H1 (cell line): ENCODE measurements at regions not wholly inside any gene's neighbourhood (a gene's known extent, or its start where the extent isn't known, plus 50 kb on each side); places are given as distances from the start of the nearest gene placed in this dataset.
A peak's percentile ranks its signal among the peaks of the same experiment; 100 is the strongest.

Source experiments
- CTCF ChIA-PET: fragments of 300-600 bp; sonication (Branson Sonifier 250); formaldehyde crosslinking; loops from one replicate; lab custom pipeline; 2021; ENCODE audit not compliant: partially characterized antibody; lab: Charles Lee
- POLR2A ChIA-PET: fragments of 300-600 bp; sonication (Branson Sonifier 250); formaldehyde crosslinking; loops from one replicate; lab custom pipeline; 2021; ENCODE audit warnings: inconsistent platforms; ENCODE audit not compliant: partially characterized antibody; lab: Charles Lee
- DNase-seq, 2 experiments: peaks; one replicate each; pipeline versions ENCODE4 v3.0.0 to v3.0.0-alpha.2; 2010 to 2022; ENCODE audit warnings: low spot score in 2 of 2, low read depth in 1 of 2, mixed read lengths in 1 of 2
- FAIRE-seq: peaks from 2 replicates; lab custom pipeline; 2011; peaks lifted over from hg19 to GRCh38; lab: Jason Lieb, UNC
- H2AFZ ChIP-seq: 2 replicates; pipeline ENCODE4 v1.8.1; 2012; ENCODE audit warnings: low read length, inconsistent platforms
- H2AK5ac ChIP-seq: 2 replicates; pipeline ENCODE4 v1.6.1; 2013; ENCODE audit warnings: low read depth, low read length
- H2BK120ac ChIP-seq: replicated peaks from 2 replicates; pipeline ENCODE3; 2013; ENCODE audit warnings: low read depth, low read length, inconsistent platforms
- H2BK12ac ChIP-seq: 2 replicates; pipeline ENCODE4 v1.6.1; 2013; ENCODE audit warnings: low read depth, low read length
- H2BK15ac ChIP-seq: 2 replicates; pipeline ENCODE4 v1.6.1; 2013; ENCODE audit warnings: low read length
- H2BK20ac ChIP-seq: 2 replicates; pipeline ENCODE4 v1.6.1; 2013; ENCODE audit warnings: low read length
- H2BK5ac ChIP-seq: 2 replicates; pipeline ENCODE4 v1.6.1; 2013; ENCODE audit warnings: low read depth, low read length
- H3K14ac ChIP-seq: 2 replicates; pipeline ENCODE4 v1.6.1; 2013; ENCODE audit warnings: inconsistent platforms; ENCODE audit not compliant: insufficient read length
- H3K18ac ChIP-seq: 2 replicates; pipeline ENCODE4 v1.6.1; 2013; ENCODE audit warnings: low read length; ENCODE audit errors: extremely low read depth
- H3K23ac ChIP-seq: 2 replicates; pipeline ENCODE4 v1.6.1; 2013; ENCODE audit warnings: inconsistent platforms; ENCODE audit not compliant: insufficient read length
- H3K23me2 ChIP-seq: 2 replicates; pipeline ENCODE4 v1.6.1; 2013; ENCODE audit warnings: low read depth, low read length
- H3K27ac ChIP-seq: 2 replicates; pipeline ENCODE4 v1.6.1; 2011; ENCODE audit warnings: low read depth, low read length, inconsistent platforms
- H3K27me3 ChIP-seq, 4 experiments: replicated peaks in 1 of 4; 1 replicate in 1 of 4; 2 replicates in 3 of 4; pipeline versions ENCODE4 v1.6.1 to v1.8.1; 2011 to 2013; ENCODE audit warnings: low read length in 3 of 4, mild to moderate bottlenecking in 3 of 4, inconsistent platforms in 2 of 4, mixed read lengths in 2 of 4, moderate library complexity in 1 of 4; ENCODE audit not compliant: control insufficient read depth in 3 of 4, insufficient read depth in 3 of 4; ENCODE audit errors: extremely low read depth in 1 of 4
- H3K36me3 ChIP-seq, 4 experiments: 2 replicates each; pipeline versions ENCODE4 v1.6.1 to v1.8.1; 2011 to 2013; ENCODE audit warnings: mild to moderate bottlenecking in 4 of 4, low read length in 3 of 4, moderate library complexity in 2 of 4, control low read depth in 1 of 4, inconsistent platforms in 1 of 4; ENCODE audit not compliant: insufficient read depth in 4 of 4, control insufficient read depth in 2 of 4
- H3K4ac ChIP-seq: replicated peaks from 2 replicates; pipeline ENCODE3; 2013; ENCODE audit warnings: low read length, low read depth, mixed read lengths, inconsistent platforms; ENCODE audit not compliant: insufficient read length
- H3K4me1 ChIP-seq, 4 experiments: replicated peaks in 1 of 4; 1 replicate in 1 of 4; 2 replicates in 3 of 4; pipeline versions ENCODE4 v1.6.1 to v1.8.1; 2011 to 2013; ENCODE audit warnings: low read length in 3 of 4, inconsistent platforms in 2 of 4, mixed read lengths in 1 of 4; ENCODE audit not compliant: insufficient read depth in 4 of 4, control insufficient read depth in 3 of 4
- H3K4me2 ChIP-seq, 2 experiments: 2 replicates each; pipeline versions ENCODE4 v1.6.1 to v1.8.1; 2011 to 2013; ENCODE audit warnings: low read depth in 2 of 2, low read length in 2 of 2, control low read depth in 1 of 2, inconsistent platforms in 1 of 2, mild to moderate bottlenecking in 1 of 2; ENCODE audit not compliant: insufficient read depth in 1 of 2
- H3K4me3 ChIP-seq, 4 experiments: fragments of 200-600, 300-600 bp in 1 of 4; sonication (generic), shearing (Covaris generic), sonication (Bioruptor Twin) in 1 of 4; 2 replicates each; pipeline versions ENCODE4 v1.5.1 to v1.8.1; 2011 to 2016; ENCODE audit warnings: low read length in 4 of 4, low read depth in 3 of 4, control low read depth in 2 of 4, inconsistent platforms in 2 of 4, mild to moderate bottlenecking in 2 of 4, mixed read lengths in 1 of 4, moderate library complexity in 1 of 4; ENCODE audit not compliant: insufficient read depth in 2 of 4; ENCODE audit errors: extremely low read depth in 1 of 4
- H3K56ac ChIP-seq: replicated peaks from 2 replicates; pipeline ENCODE3; 2013; ENCODE audit warnings: low read depth, mild to moderate bottlenecking, mixed read lengths, low read length, inconsistent platforms; ENCODE audit not compliant: insufficient read length
- H3K79me1 ChIP-seq: 2 replicates; pipeline ENCODE4 v1.6.1; 2013; ENCODE audit warnings: low read depth, low read length, control low read depth
- H3K79me2 ChIP-seq, 2 experiments: 2 replicates each; pipeline versions ENCODE4 v1.6.1 to v1.8.1; 2012 to 2013; ENCODE audit warnings: low read length in 2 of 2, mild to moderate bottlenecking in 2 of 2, inconsistent platforms in 1 of 2; ENCODE audit not compliant: insufficient read depth in 2 of 2, control insufficient read depth in 1 of 2
- H3K9ac ChIP-seq, 4 experiments: replicated peaks in 1 of 4; 1 replicate in 1 of 4; 2 replicates in 3 of 4; pipeline versions ENCODE4 v1.6.1 to v1.8.1; 2011 to 2013; ENCODE audit warnings: low read depth in 3 of 4, low read length in 3 of 4, control low read depth in 2 of 4, mild to moderate bottlenecking in 2 of 4, moderate library complexity in 2 of 4, inconsistent platforms in 1 of 4; ENCODE audit errors: extremely low read depth in 1 of 4
- H3K9me3 ChIP-seq, 2 experiments: 2 replicates each; pipeline versions ENCODE4 v1.6.1 to v1.8.1; 2012 to 2013; ENCODE audit warnings: mild to moderate bottlenecking in 2 of 2, moderate library complexity in 2 of 2, control low read depth in 1 of 2, inconsistent platforms in 1 of 2, low read depth in 1 of 2, low read length in 1 of 2, mixed read lengths in 1 of 2; ENCODE audit not compliant: insufficient read depth in 2 of 2
- H4K20me1 ChIP-seq, 2 experiments: replicated peaks in 1 of 2; 2 replicates each; pipeline versions ENCODE3 to v1.8.1; 2011 to 2013; ENCODE audit warnings: inconsistent platforms in 2 of 2, low read length in 2 of 2, mild to moderate bottlenecking in 1 of 2; ENCODE audit not compliant: insufficient read depth in 2 of 2, control insufficient read depth in 1 of 2
- H4K5ac ChIP-seq: 2 replicates; pipeline ENCODE4 v1.6.1; 2013; ENCODE audit warnings: low read length, low read depth, mixed read lengths, inconsistent platforms; ENCODE audit not compliant: insufficient read length
- H4K8ac ChIP-seq: 2 replicates; pipeline ENCODE4 v1.8.0; 2013; ENCODE audit warnings: mild to moderate bottlenecking, moderate library complexity, low read length, inconsistent platforms; ENCODE audit not compliant: insufficient read depth; ENCODE audit errors: extremely low read depth
- H4K91ac ChIP-seq: replicated peaks from 2 replicates; pipeline ENCODE3; 2013; ENCODE audit warnings: low read length, mixed read lengths, inconsistent platforms; ENCODE audit not compliant: insufficient read length
- RFX5 ChIP-seq: IDR thresholded peaks from 2 replicates; pipeline ENCODE4 v1.6.1; 2011; ENCODE audit warnings: low read depth, low read length, improper control_type of control experiment, borderline replicate concordance
- RXRA ChIP-seq: IDR thresholded peaks from 2 replicates; pipeline ENCODE4 v1.6.1; 2011; ENCODE audit warnings: low read depth, mild to moderate bottlenecking, low read length, moderate library complexity; ENCODE audit not compliant: insufficient read depth
- WGBS, 2 experiments: shearing (Covaris generic) in 1 of 2; methylation state at CpG; one replicate each; pipeline versions ENCODE4 v1.1.6 to v1.1.7; 2013 to 2015; ENCODE audit warnings: low lambda C conversion rate in 2 of 2, mixed read lengths in 2 of 2, inconsistent platforms in 1 of 2, low coverage in 1 of 2, missing lambda C conversion rate in 1 of 2; ENCODE audit not compliant: insufficient replicate concordance in 2 of 2, insufficient coverage in 1 of 2, insufficient read length in 1 of 2; ENCODE audit errors: extremely low coverage in 1 of 2, missing lambda C conversion rate in 1 of 2; 5-methylcytosine and 5-hydroxymethylcytosine counted together

GRCh38 chr2:217617616-217618022 is 385.2 kb downstream of the TNS1 start:
- H3K56ac ChIP-seq = no peak overlapping the region
- H2BK12ac ChIP-seq = no peak overlapping the region
- no peak overlapping the region for H3K4ac ChIP-seq
- TF ChIP-seq RXRA = peak; percentile 44; the same call in 1 of the 2 replicates
- no peak for TF ChIP-seq RFX5
- H3K23me2 ChIP-seq = no peaks in the 10 kb centered on the region
- H2BK20ac ChIP-seq = no peak overlapping the region
- no peaks in the 10 kb centered on the region for H3K79me2 ChIP-seq
- no peak overlapping the region for H2AK5ac ChIP-seq
- H3K4me1 ChIP-seq = peaks cover 0 to 10% (median 7%) of the 10 kb centered on the region in 4 experiments; a peak in 5 of 7 replicates
- WGBS, 2 experiments = 87% methylated on average over 6 of the region's 8 CpGs; no CpG with 5 or more reads in 1 of the 2 experiments
- H4K8ac ChIP-seq = no peak overlapping the region
- H3K79me1 ChIP-seq = no peaks in the 10 kb centered on the region
- no peak overlapping the region for H3K27ac ChIP-seq
- ChIA-PET CTCF (interaction anchor here (0.9 to 2.3 kb wide), 4 partner anchors 18 to 168 kb away, joined by 3 to 9 read pairs (median 3); no protein-coding TSS in a partner anchor), POLR2A (interaction anchor here (0.6 to 1.0 kb wide), 2 partner anchors 16 to 1146 kb away, joined by 4 to 5 read pairs; no protein-coding TSS in a partner anchor)
- FAIRE-seq (no peak), DNase-seq (no peak)
- H3K36me3 ChIP-seq = no peaks in the 10 kb centered on the region
- H4K20me1 ChIP-seq = no peaks in the 10 kb centered on the region
- H2BK5ac ChIP-seq = no peak overlapping the region
- no peak overlapping the region for H2AFZ ChIP-seq
- no peak overlapping the region for H2BK15ac ChIP-seq
- H3K23ac ChIP-seq = no peak overlapping the region
- no peak overlapping the region for H3K4me2 ChIP-seq
- no peaks in the 10 kb centered on the region; a peak in 1 of 7 replicates for H3K27me3 ChIP-seq
- no peak overlapping the region for H2BK120ac ChIP-seq
- H3K9me3 ChIP-seq = no peaks in the 10 kb centered on the region
- H4K5ac ChIP-seq = no peak overlapping the region
- H4K91ac ChIP-seq = no peak overlapping the region
- H3K9ac ChIP-seq = no peak overlapping the region
- H3K14ac ChIP-seq = no peak overlapping the region
- H3K4me3 ChIP-seq = no peak overlapping the region
- no peak overlapping the region for H3K18ac ChIP-seq
